ENCODE measurements at regions not wholly inside any gene's neighbourhood (a gene's known extent, or its start where the extent isn't known, plus 50 kb on each side); places are given as distances from the start of the nearest gene placed in this dataset.

DNA sequence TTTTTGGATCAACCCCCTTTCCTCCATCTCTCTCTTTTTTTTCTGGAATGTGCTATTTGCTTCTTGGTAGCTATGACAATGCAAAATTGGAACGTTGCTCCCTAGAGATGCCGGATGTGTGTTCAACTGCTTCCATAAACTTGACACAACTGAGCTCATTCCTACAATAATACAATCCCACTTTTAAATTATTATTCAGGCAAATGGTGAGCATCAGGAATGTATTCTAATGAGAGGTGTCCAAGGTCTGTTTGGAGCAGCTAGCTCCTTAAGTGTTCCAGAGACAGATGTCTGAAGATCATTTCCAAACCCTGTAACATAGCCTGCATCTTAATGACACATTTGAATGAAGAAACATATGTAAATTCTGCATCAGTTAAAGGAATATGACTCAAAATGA, 518.4 kb downstream of the TAF11L14 start:
- Histone ChIP-seq H3K27me3 (no peaks in the 10 kb centered on the region), H3K9me3 (no peaks in the 10 kb centered on the region), H3K4me3 (no peak overlapping the region), H3K4me1 (no peaks in the 10 kb centered on the region), H3K27ac (no peak overlapping the region), H3K36me3 (no peaks in the 10 kb centered on the region)
- no peak for TF ChIP-seq POLR2A (IDR thresholded peaks at IDR 0.05)
- TF ChIP-seq, protein P1, sequence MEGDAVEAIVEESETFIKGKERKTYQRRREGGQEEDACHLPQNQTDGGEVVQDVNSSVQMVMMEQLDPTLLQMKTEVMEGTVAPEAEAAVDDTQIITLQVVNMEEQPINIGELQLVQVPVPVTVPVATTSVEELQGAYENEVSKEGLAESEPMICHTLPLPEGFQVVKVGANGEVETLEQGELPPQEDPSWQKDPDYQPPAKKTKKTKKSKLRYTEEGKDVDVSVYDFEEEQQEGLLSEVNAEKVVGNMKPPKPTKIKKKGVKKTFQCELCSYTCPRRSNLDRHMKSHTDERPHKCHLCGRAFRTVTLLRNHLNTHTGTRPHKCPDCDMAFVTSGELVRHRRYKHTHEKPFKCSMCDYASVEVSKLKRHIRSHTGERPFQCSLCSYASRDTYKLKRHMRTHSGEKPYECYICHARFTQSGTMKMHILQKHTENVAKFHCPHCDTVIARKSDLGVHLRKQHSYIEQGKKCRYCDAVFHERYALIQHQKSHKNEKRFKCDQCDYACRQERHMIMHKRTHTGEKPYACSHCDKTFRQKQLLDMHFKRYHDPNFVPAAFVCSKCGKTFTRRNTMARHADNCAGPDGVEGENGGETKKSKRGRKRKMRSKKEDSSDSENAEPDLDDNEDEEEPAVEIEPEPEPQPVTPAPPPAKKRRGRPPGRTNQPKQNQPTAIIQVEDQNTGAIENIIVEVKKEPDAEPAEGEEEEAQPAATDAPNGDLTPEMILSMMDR (IDR thresholded peaks at IDR 0.05), result no peak
- DNase-seq, result no peak

DNA sequence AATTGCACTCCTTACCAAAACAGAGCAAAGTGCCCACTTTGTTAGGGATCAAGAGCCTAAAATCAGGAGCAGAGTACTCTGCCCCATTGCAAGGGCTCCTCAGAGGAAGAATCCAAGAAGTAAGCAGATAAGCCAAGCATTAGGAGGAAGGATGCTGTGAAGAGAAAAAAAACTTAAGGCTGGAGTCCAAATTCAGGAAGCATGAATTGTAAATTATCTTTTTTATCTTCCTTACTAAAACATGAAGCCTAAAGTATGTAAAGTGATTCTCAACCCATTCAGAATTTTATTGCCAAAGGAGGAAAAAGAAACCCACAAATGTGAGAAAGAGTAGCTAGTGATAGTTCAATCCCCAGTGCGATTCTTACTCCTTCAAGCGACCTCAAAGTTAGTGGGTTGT, 523.9 kb downstream of the TAF11L14 start:
- no peak for DNase-seq
- Histone ChIP-seq H3K27ac (no peak overlapping the region), H3K4me1 (no peaks in the 10 kb centered on the region), H3K9me3 (no peaks in the 10 kb centered on the region), H3K27me3 (no peaks in the 10 kb centered on the region), H3K36me3 (no peaks in the 10 kb centered on the region), H3K4me3 (no peak overlapping the region)
- no peak for TF ChIP-seq POLR2A (IDR thresholded peaks at IDR 0.05)

DNA sequence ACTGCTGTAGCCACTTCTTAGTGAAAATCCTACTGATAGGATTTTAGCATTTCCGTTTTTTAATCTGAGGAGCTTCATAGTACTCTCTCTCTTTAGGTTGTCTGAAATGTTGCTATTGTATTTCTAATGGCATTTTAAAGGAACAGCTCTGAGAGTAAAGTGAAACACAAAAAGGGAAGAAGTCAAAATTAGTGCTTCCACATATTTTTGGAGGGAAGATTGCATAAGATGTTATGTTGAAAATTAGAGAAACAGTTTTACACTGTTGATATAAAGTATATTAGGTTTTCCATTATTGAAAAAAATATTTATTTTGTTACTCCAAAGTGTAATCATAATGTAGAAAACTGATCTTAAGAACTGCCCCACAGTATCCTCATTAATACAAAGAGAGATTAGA, 525.1 kb downstream of the TAF11L14 start:
- no peaks in the 10 kb centered on the region for H3K36me3 ChIP-seq
- no peaks in the 10 kb centered on the region for H3K9me3 ChIP-seq
- H3K27me3 ChIP-seq, result no peaks in the 10 kb centered on the region
- H3K4me1 ChIP-seq, result no peaks in the 10 kb centered on the region
- TF ChIP-seq, protein P1 (IDR thresholded peaks at IDR 0.05), result no peak
- no peak for TF ChIP-seq POLR2A (IDR thresholded peaks at IDR 0.05)
- no peak for DNase-seq
- H3K27ac ChIP-seq, result no peak overlapping the region
- H3K4me3 ChIP-seq, result no peak overlapping the region

DNA sequence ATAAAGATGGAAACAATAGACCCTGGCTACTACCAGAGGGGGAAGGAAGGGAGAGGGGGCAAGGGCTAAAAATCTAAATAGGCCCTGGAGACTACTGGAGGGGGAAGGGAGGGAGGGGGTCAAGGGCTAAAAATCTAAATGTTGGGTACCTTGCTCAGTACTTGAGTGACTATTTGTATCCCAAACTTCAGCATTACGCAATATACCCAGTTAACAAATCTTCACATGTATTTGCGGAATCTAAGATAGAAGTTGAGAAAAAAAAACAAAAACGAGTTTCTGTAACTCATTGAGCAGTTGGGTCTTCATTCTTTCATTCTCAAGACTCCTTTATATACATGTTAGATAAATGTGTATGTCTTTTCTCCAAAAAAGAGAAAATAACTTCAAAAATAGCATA, 537.4 kb downstream of the TAF11L14 start:
- Histone ChIP-seq H3K27me3 (no peaks in the 10 kb centered on the region), H3K27ac (no peak overlapping the region), H3K4me1 (no peaks in the 10 kb centered on the region)

DNA sequence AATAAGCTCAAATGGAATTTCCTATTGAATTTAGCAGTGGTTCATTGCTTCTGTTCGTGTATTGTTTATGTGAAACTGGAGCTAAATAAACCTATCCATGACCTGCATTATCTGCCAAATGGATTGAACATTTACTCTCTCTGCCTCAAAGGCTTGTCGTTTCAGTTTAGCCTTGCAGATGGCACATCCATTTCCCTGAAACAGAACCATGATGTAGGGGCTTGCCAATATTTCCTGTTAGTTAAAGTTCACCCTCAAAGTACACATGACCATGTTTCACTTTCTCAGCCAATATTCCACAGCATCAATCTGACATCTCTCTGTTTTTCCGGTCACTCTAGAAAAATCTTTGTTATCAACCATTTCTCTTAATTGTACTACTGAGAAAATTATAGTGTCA, 545.3 kb downstream of the TAF11L14 start:
- Histone ChIP-seq H3K27me3 (no peaks in the 10 kb centered on the region), H3K9me3 (no peaks in the 10 kb centered on the region), H3K4me3 (no peak overlapping the region), H3K4me1 (no peaks in the 10 kb centered on the region), H3K27ac (no peak overlapping the region), H3K36me3 (no peaks in the 10 kb centered on the region)
- no peak for DNase-seq
- TF ChIP-seq POLR2A (IDR thresholded peaks at IDR 0.05), result no peak
- TF ChIP-seq, protein P1 (IDR thresholded peaks at IDR 0.05), result no peak

More for the DNA sequence above, 537.4 kb downstream of the TAF11L14 start:
- DNase-seq, result no peak
- no peaks in the 10 kb centered on the region for H3K36me3 ChIP-seq
- no peak for TF ChIP-seq POLR2A (IDR thresholded peaks at IDR 0.05)
- TF ChIP-seq, protein P1 (IDR thresholded peaks at IDR 0.05), result no peak
- H3K4me3 ChIP-seq, result no peak overlapping the region
- peaks cover 0 to 2% (median 0%) of the 10 kb centered on the region in 4 donors for H3K9me3 ChIP-seq

DNA sequence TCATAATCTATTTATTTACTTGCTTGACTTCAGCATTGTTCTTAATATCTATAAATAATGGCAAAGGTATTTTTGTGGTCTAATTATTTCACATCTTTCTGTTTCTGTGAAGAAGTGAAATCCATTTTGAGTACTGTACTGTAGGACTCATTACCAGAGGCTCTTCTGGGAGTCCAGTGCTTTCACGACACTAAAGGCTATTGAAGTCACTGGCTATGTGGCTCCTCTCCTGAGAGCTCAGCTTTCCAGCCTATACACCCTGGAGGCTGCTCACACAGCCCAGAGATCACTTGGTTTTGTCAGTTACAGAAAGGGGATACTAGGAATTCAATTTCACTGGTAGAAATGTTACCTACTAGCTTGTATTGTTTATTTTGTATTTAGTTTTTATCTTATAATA, 547.3 kb downstream of the TAF11L14 start:
- Histone ChIP-seq H3K36me3 (no peaks in the 10 kb centered on the region), H3K4me3 (no peak overlapping the region), H3K4me1 (no peaks in the 10 kb centered on the region), H3K27me3 (no peaks in the 10 kb centered on the region), H3K27ac (no peak overlapping the region), H3K9me3 (no peaks in the 10 kb centered on the region)
- DNase-seq, result no peak
- no peak for TF ChIP-seq POLR2A (IDR thresholded peaks at IDR 0.05)
- TF ChIP-seq, protein P1 (IDR thresholded peaks at IDR 0.05), result no peak

All from Peyer's patch (tissue), 4 donors.